22Rv1 (cell line): ENCODE measurements at regions not wholly inside any gene's neighbourhood (a gene's known extent, or its start where the extent isn't known, plus 50 kb on each side); places are given as distances from the start of the nearest gene placed in this dataset.

Experiments
- ZFX ChIP-seq: fragments of 450-650 bp; IDR thresholded peaks from 2 replicates; pipeline ENCODE4 v1.6.1; 2017; ENCODE audit warnings: antibody characterized with exemption, borderline replicate concordance
- TF ChIP-seq, protein P1 (sequence below): fragments of 450-650 bp; IDR thresholded peaks from 2 replicates; pipeline ENCODE4 v1.5.1; 2017; ENCODE audit warnings: mild to moderate bottlenecking

DNA sequence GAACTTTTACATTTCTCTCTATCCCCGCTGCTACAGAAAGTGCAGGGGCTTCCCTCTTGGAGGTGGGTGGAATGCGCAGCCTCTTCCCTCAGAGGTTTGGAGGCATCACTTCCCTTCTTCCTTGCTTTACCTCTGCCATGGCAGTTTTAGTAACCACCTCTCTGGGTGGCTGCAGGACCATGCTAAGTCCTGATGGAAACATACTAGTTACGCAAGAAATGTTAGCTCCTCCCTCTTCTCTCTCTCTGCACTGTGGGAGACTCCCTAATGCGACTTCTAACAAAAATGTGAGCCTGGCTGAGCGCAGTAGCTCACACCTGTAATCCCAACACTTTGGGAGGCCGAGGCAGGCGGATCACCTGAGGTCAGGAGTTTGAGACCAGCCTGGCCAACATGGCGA is 116.8 kb upstream of the RAB6C start:
- TF ChIP-seq, protein P1, sequence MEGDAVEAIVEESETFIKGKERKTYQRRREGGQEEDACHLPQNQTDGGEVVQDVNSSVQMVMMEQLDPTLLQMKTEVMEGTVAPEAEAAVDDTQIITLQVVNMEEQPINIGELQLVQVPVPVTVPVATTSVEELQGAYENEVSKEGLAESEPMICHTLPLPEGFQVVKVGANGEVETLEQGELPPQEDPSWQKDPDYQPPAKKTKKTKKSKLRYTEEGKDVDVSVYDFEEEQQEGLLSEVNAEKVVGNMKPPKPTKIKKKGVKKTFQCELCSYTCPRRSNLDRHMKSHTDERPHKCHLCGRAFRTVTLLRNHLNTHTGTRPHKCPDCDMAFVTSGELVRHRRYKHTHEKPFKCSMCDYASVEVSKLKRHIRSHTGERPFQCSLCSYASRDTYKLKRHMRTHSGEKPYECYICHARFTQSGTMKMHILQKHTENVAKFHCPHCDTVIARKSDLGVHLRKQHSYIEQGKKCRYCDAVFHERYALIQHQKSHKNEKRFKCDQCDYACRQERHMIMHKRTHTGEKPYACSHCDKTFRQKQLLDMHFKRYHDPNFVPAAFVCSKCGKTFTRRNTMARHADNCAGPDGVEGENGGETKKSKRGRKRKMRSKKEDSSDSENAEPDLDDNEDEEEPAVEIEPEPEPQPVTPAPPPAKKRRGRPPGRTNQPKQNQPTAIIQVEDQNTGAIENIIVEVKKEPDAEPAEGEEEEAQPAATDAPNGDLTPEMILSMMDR, result no peak
- TF ChIP-seq ZFX, result no peak
